ENCODE measurements at regions not wholly inside any gene's neighbourhood (a gene's known extent, or its start where the extent isn't known, plus 50 kb on each side); places are given as distances from the start of the nearest gene placed in this dataset.

- Histone ChIP-seq H3K27me3 (no peaks in the 10 kb centered on the region), H3K36me3 (no peaks in the 10 kb centered on the region), H3K4me3 (no peak overlapping the region), H3K9me3 (no peaks in the 10 kb centered on the region), H3K4me1 (no peaks in the 10 kb centered on the region), H3K27ac (no peak overlapping the region)
- no peak for ATAC-seq
- no peak for TF ChIP-seq CTCF (IDR thresholded peaks at IDR 0.05)
- intact Hi-C loops (cut with DNase I): no loop called here
- no peak for DNase-seq
Observed at GRCh38 chr10:35926846-35927245, 284.8 kb upstream of the FZD8 start.

DNA sequence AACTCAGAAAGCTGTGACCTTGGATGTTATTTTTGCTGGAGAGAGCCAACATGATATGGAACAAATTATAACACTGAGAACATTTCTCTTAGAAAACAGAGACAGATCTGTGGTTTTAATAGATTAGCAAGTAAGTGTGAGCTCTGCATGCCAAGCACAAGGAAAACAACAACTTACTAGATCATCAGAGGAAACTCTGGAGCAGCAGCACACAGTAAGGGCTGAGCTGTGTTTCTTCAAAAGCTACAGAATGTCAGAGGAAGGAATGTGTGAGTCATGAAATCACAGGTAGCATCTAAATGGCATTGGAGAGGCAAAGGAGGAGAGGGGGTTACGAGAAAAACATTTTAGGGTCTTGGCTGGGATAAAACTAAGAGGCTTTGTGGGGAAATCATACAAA is 283.4 kb upstream of the FZD8 start:
- Histone ChIP-seq H3K4me1 (no peaks in the 10 kb centered on the region), H3K27ac (no peak overlapping the region), H3K36me3 (no peaks in the 10 kb centered on the region), H3K27me3 (no peaks in the 10 kb centered on the region), H3K4me3 (no peak overlapping the region), H3K9me3 (no peaks in the 10 kb centered on the region)
- no peak for DNase-seq
- ATAC-seq: no peak
- intact Hi-C loops (cut with DNase I): no loop called here
- TF ChIP-seq CTCF (IDR thresholded peaks at IDR 0.05): no peak

GRCh38 chr10:35924759-35925158 is 282.7 kb upstream of the FZD8 start:
- Histone ChIP-seq H3K27me3 (no peaks in the 10 kb centered on the region), H3K9me3 (no peaks in the 10 kb centered on the region), H3K27ac (no peak overlapping the region), H3K36me3 (no peaks in the 10 kb centered on the region), H3K4me3 (no peak overlapping the region), H3K4me1 (no peaks in the 10 kb centered on the region)
- DNase-seq: no peak
- intact Hi-C loops (cut with DNase I): no loop called here
- no peak for TF ChIP-seq CTCF (IDR thresholded peaks at IDR 0.05)
- no peak for ATAC-seq

DNA sequence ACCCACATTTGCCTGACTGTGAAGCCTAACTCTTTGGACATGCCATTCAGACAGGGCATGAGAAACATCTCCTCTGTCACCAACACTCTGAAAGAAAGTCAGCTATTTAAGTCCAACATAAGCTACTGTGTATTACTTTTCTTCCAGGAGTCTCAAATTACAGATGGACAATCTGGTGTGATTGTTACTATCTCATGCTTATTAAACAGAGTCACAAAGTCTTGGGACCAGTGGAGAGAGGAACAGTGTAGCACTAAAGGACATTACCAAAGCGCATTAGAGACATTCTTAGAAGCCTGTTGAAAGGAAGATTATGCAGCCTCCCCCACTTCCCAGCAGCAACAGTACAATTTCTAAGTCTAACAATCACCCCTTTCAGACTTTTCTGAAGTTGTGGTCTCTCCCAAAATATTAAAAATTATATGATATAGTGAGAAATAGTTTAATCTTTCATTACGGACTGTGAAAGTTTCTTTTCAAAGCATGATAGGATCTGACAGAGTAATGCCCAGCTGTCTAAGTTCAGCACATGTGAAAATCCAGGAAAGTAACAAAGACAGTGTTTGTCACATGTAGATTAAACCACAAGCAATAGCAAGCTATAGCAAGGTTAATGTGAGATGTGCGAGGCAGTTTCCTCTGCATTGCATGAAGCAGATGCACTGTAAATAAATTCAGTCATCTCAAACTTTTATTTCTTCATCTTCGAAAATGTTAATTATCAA is 280.9 kb upstream of the FZD8 start:
- H3K27me3 ChIP-seq: no peaks in the 10 kb centered on the region
- no peak overlapping the region for H3K27ac ChIP-seq
- intact Hi-C loops (cut with DNase I): no loop called here
- DNase-seq: no peak
- no peak for TF ChIP-seq CTCF (IDR thresholded peaks at IDR 0.05)
- H3K9me3 ChIP-seq: no peaks in the 10 kb centered on the region
- H3K36me3 ChIP-seq: no peaks in the 10 kb centered on the region
- H3K4me1 ChIP-seq: no peaks in the 10 kb centered on the region
- no peak overlapping the region for H3K4me3 ChIP-seq
- no peak for ATAC-seq

DNA sequence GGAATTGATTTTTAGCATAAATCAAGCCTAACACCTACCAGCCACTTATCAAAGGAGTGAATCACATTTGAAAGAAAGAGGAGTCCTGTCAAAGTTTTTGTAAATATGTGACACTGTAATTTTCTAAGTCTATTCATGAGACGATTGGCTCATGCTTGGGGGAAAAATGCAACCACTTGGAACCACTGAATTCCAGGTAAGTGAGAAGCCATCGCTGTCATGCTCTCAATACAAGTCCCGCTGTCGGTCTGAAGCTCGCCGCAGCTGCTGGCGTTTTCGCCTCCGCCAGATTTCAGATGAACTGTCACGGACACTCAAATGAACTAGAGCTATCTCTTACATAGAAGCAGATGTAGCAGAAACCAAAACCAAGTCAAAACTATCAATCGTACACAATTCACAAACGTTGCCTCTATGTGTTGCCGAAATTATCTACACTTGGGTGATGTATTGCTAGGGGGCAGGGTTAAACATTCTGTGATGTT is 279.8 kb upstream of the FZD8 start:
- DNase-seq (no peak), ATAC-seq (no peak)
- Histone ChIP-seq H3K9me3 (no peaks in the 10 kb centered on the region), H3K4me3 (no peak overlapping the region), H3K27me3 (no peaks in the 10 kb centered on the region), H3K36me3 (no peaks in the 10 kb centered on the region), H3K27ac (no peak overlapping the region), H3K4me1 (no peaks in the 10 kb centered on the region)
- intact Hi-C loops (cut with DNase I): no loop called here
- TF ChIP-seq CTCF (IDR thresholded peaks at IDR 0.05): no peak

All from left lung (tissue), 4 donors.